GM18502 (cell line): ENCODE measurements at regions not wholly inside any gene's neighbourhood (a gene's known extent, or its start where the extent isn't known, plus 50 kb on each side); places are given as distances from the start of the nearest gene placed in this dataset.
A peak's percentile ranks its signal among the peaks of the same experiment; 100 is the strongest.
"Not testable (repeated sequence)": the region's sequence is repeated elsewhere in the genome, so short reads cannot be mapped to it uniquely, and the experiment has no call there.

Experiments
- ATAC-seq: cut with Tn5 transposase; IDR thresholded peaks from one replicate; pipeline ENCODE4 v1.9.1; 2021; ENCODE audit warnings: mild to moderate bottlenecking; ENCODE audit not compliant: unreplicated experiment, poor library complexity

- no peak for ATAC-seq
Observed at GRCh38 chr11:122405547-122406341, 249.8 kb upstream of the UBASH3B start.

- ATAC-seq = no peak
Observed at GRCh38 chr11:122404571-122404970, 251.0 kb upstream of the UBASH3B start.

- not testable (repeated sequence) for ATAC-seq
Observed at GRCh38 chr11:122401581-122401980, 253.9 kb upstream of the UBASH3B start.

- peak; percentile 77 for ATAC-seq
Observed at GRCh38 chr11:122399375-122399774, 256.1 kb upstream of the UBASH3B start.

GRCh38 chr11:122398851-122399250 lies 256.7 kb upstream of the UBASH3B start:
- ATAC-seq = no peak

- ATAC-seq = peak; percentile 74
Observed at GRCh38 chr11:122398167-122398566, 257.4 kb upstream of the UBASH3B start.

GRCh38 chr11:122395282-122395681 lies 260.2 kb upstream of the UBASH3B start:
- no peak for ATAC-seq

- no peak for ATAC-seq
Observed at GRCh38 chr11:122394313-122394712, 261.2 kb upstream of the UBASH3B start.

GRCh38 chr11:122393209-122393860 lies 262.2 kb upstream of the UBASH3B start:
- ATAC-seq = no peak

- no peak for ATAC-seq
Observed at GRCh38 chr11:122392508-122392907, 263.0 kb upstream of the UBASH3B start.

- ATAC-seq = no peak
Observed at GRCh38 chr11:122391049-122391448, 264.5 kb upstream of the UBASH3B start.

GRCh38 chr11:122383186-122383585 lies 267.2 kb upstream of the BLID start:
- no peak for ATAC-seq

GRCh38 chr11:122375687-122376399 lies 259.8 kb upstream of the BLID start:
- ATAC-seq = peak; percentile 58

- no peak for ATAC-seq
Observed at GRCh38 chr11:122368796-122369195, 252.8 kb upstream of the BLID start.

GRCh38 chr11:122367809-122368231 lies 251.8 kb upstream of the BLID start:
- ATAC-seq = no peak

- no peak for ATAC-seq
Observed at GRCh38 chr11:122365610-122366360, 249.8 kb upstream of the BLID start.

- ATAC-seq = no peak
Observed at GRCh38 chr11:122363296-122363695, 247.3 kb upstream of the BLID start.

- no peak for ATAC-seq
Observed at GRCh38 chr11:122362381-122362780, 246.4 kb upstream of the BLID start.

GRCh38 chr11:122360875-122361274 lies 244.9 kb upstream of the BLID start:
- ATAC-seq = no peak

- ATAC-seq = no peak
Observed at GRCh38 chr11:122359081-122359571, 243.1 kb upstream of the BLID start.
